ENCODE measurements at regions not wholly inside any gene's neighbourhood (a gene's known extent, or its start where the extent isn't known, plus 50 kb on each side); places are given as distances from the start of the nearest gene placed in this dataset.
"Not testable (repeated sequence)": the region's sequence is repeated elsewhere in the genome, so short reads cannot be mapped to it uniquely, and the experiment has no call there.

GRCh38 chr9:129455151-129455995 lies 165.5 kb downstream of the C9orf50 start:
- no peak for DNase-seq

- no peak for DNase-seq
These were observed 166.3 kb downstream of the C9orf50 start for GRCh38 chr9:129454467-129455067.

- no peak for DNase-seq
These were observed 167.2 kb downstream of the C9orf50 start for GRCh38 chr9:129453734-129454133.

- DNase-seq = no peak
These were observed 169.2 kb downstream of the C9orf50 start for GRCh38 chr9:129451669-129452068.

- DNase-seq = no peak
These were observed 169.7 kb downstream of the C9orf50 start for GRCh38 chr9:129451089-129451656.

- no peak for DNase-seq
These were observed 171.8 kb downstream of the C9orf50 start for GRCh38 chr9:129449066-129449465.

- DNase-seq = no peak
These were observed 173.9 kb downstream of the C9orf50 start for GRCh38 chr9:129446828-129447550.

- no peak for DNase-seq
These were observed 175.1 kb downstream of the C9orf50 start for GRCh38 chr9:129445794-129446306.

GRCh38 chr9:129443515-129444164 lies 177.3 kb downstream of the C9orf50 start:
- not testable (repeated sequence) for DNase-seq

GRCh38 chr9:129442803-129443511 lies 177.9 kb downstream of the C9orf50 start:
- no peak for DNase-seq

- no peak for DNase-seq
These were observed 179.0 kb downstream of the C9orf50 start for GRCh38 chr9:129441852-129442251.

- DNase-seq = no peak
These were observed 180.3 kb downstream of the C9orf50 start for GRCh38 chr9:129440435-129441186.

GRCh38 chr9:129439242-129439641 lies 181.7 kb downstream of the C9orf50 start:
- no peak for DNase-seq

- DNase-seq = no peak
These were observed 183.1 kb downstream of the C9orf50 start for GRCh38 chr9:129437626-129438323.

GRCh38 chr9:129436751-129437625 lies 183.9 kb downstream of the C9orf50 start:
- no peak for DNase-seq

GRCh38 chr9:129435988-129436717 lies 184.7 kb downstream of the C9orf50 start:
- DNase-seq = no peak

- DNase-seq = no peak
These were observed 185.6 kb downstream of the C9orf50 start for GRCh38 chr9:129435291-129435690.

- DNase-seq = peak in 1 of 2 experiments; percentile 19
These were observed 186.7 kb downstream of the C9orf50 start for GRCh38 chr9:129434187-129434586.
